ENCODE measurements at regions not wholly inside any gene's neighbourhood (a gene's known extent, or its start where the extent isn't known, plus 50 kb on each side); places are given as distances from the start of the nearest gene placed in this dataset.

GRCh38 chr5:57750282-57750681 lies 267.7 kb upstream of the ACTBL2 start:
- no peak for DNase-seq (ENCODE audit: extremely low spot score)
- TF ChIP-seq SP1 (IDR thresholded peaks at IDR 0.05) (no peak), TARDBP (IDR thresholded peaks at IDR 0.05) (no peak), FOXA1 (IDR thresholded peaks at IDR 0.05) (no peak), L3MBTL2 (conservative IDR thresholded peaks at IDR 0.05) (no peak), NFRKB (IDR thresholded peaks at IDR 0.05) (no peak), PKNOX1 (IDR thresholded peaks at IDR 0.05) (no peak), BHLHE40 (IDR thresholded peaks at IDR 0.05; ENCODE audit: borderline replicate concordance) (no peak), FOXM1 (IDR thresholded peaks at IDR 0.05; ENCODE audit: borderline replicate concordance) (no peak), SUZ12 (IDR thresholded peaks at IDR 0.05) (no peak), CTBP1 (IDR thresholded peaks at IDR 0.05; ENCODE audit: borderline replicate concordance) (no peak), ZNF384 (IDR thresholded peaks at IDR 0.05) (no peak), LEF1 (IDR thresholded peaks at IDR 0.05; ENCODE audit: borderline replicate concordance) (no peak)
- CTCF ChIA-PET: no interaction called here
- POLR2A ChIA-PET: no interaction called here

- TF ChIP-seq ZNF384 (IDR thresholded peaks at IDR 0.05): no peak
- TF ChIP-seq PKNOX1 (IDR thresholded peaks at IDR 0.05): no peak
- no peak for TF ChIP-seq SUZ12 (IDR thresholded peaks at IDR 0.05)
- no peak for TF ChIP-seq L3MBTL2 (conservative IDR thresholded peaks at IDR 0.05)
- TF ChIP-seq CTBP1 (IDR thresholded peaks at IDR 0.05; ENCODE audit: borderline replicate concordance): no peak
- TF ChIP-seq LEF1 (IDR thresholded peaks at IDR 0.05; ENCODE audit: borderline replicate concordance): no peak
- TF ChIP-seq BHLHE40 (IDR thresholded peaks at IDR 0.05; ENCODE audit: borderline replicate concordance): no peak
- TF ChIP-seq SP1 (IDR thresholded peaks at IDR 0.05): no peak
- TF ChIP-seq TARDBP (IDR thresholded peaks at IDR 0.05): no peak
- TF ChIP-seq ARNT (IDR thresholded peaks at IDR 0.05): no peak
- no peak for TF ChIP-seq FOXA1 (IDR thresholded peaks at IDR 0.05)
- no peak for TF ChIP-seq FOXM1 (IDR thresholded peaks at IDR 0.05; ENCODE audit: borderline replicate concordance)
- no peak for TF ChIP-seq FOXK2 (IDR thresholded peaks at IDR 0.05)
- TF ChIP-seq HDGF (IDR thresholded peaks at IDR 0.05; ENCODE audit: borderline replicate concordance): no peak
- TF ChIP-seq ELF4 (IDR thresholded peaks at IDR 0.05): no peak
- no peak for TF ChIP-seq NFRKB (IDR thresholded peaks at IDR 0.05)
- CTCF ChIA-PET: interaction anchor here (0.7 kb wide), 1 partner anchor 9 kb away, joined by 6 read pairs; no protein-coding TSS in a partner anchor
- DNase-seq (ENCODE audit: extremely low spot score): no peak
- POLR2A ChIA-PET: no interaction called here
Observed at GRCh38 chr5:57749396-57749795, 266.8 kb upstream of the ACTBL2 start.

GRCh38 chr5:57745700-57746651 lies 263.4 kb upstream of the ACTBL2 start:
- no peak for DNase-seq (ENCODE audit: extremely low spot score)
- CTCF ChIA-PET: no interaction called here
- POLR2A ChIA-PET: no interaction called here
- no peak for TF ChIP-seq BHLHE40 (IDR thresholded peaks at IDR 0.05; ENCODE audit: borderline replicate concordance)
- no peak for TF ChIP-seq LEF1 (IDR thresholded peaks at IDR 0.05; ENCODE audit: borderline replicate concordance)
- TF ChIP-seq L3MBTL2 (conservative IDR thresholded peaks at IDR 0.05): no peak
- TF ChIP-seq FOXA1 (IDR thresholded peaks at IDR 0.05): no peak
- TF ChIP-seq ZNF384 (IDR thresholded peaks at IDR 0.05): no peak
- no peak for TF ChIP-seq FOXK2 (IDR thresholded peaks at IDR 0.05)
- no peak for TF ChIP-seq PKNOX1 (IDR thresholded peaks at IDR 0.05)
- TF ChIP-seq SUZ12 (IDR thresholded peaks at IDR 0.05): no peak
- TF ChIP-seq ELF4 (IDR thresholded peaks at IDR 0.05): no peak
- TF ChIP-seq ARNT (IDR thresholded peaks at IDR 0.05): no peak
- TF ChIP-seq TARDBP (IDR thresholded peaks at IDR 0.05): no peak
- TF ChIP-seq SP1 (IDR thresholded peaks at IDR 0.05): no peak
- no peak for TF ChIP-seq FOXM1 (IDR thresholded peaks at IDR 0.05; ENCODE audit: borderline replicate concordance)
- no peak for TF ChIP-seq HDGF (IDR thresholded peaks at IDR 0.05; ENCODE audit: borderline replicate concordance)

GRCh38 chr5:57745029-57745428 lies 262.4 kb upstream of the ACTBL2 start:
- DNase-seq (ENCODE audit: extremely low spot score): no peak
- ChIA-PET CTCF (no interaction called here), POLR2A (no interaction called here)
- no peak for TF ChIP-seq SUZ12 (IDR thresholded peaks at IDR 0.05)
- TF ChIP-seq ZNF384 (IDR thresholded peaks at IDR 0.05): no peak
- TF ChIP-seq L3MBTL2 (conservative IDR thresholded peaks at IDR 0.05): no peak
- TF ChIP-seq BHLHE40 (IDR thresholded peaks at IDR 0.05; ENCODE audit: borderline replicate concordance): no peak
- TF ChIP-seq LEF1 (IDR thresholded peaks at IDR 0.05; ENCODE audit: borderline replicate concordance): no peak
- TF ChIP-seq NFRKB (IDR thresholded peaks at IDR 0.05): no peak
- no peak for TF ChIP-seq HDGF (IDR thresholded peaks at IDR 0.05; ENCODE audit: borderline replicate concordance)

GRCh38 chr5:57741336-57741735 lies 258.7 kb upstream of the ACTBL2 start:
- POLR2A ChIA-PET: no interaction called here
- TF ChIP-seq CTBP1 (IDR thresholded peaks at IDR 0.05; ENCODE audit: borderline replicate concordance) (no peak), BHLHE40 (IDR thresholded peaks at IDR 0.05; ENCODE audit: borderline replicate concordance) (no peak), ARNT (IDR thresholded peaks at IDR 0.05) (no peak), NFRKB (IDR thresholded peaks at IDR 0.05) (no peak), FOXK2 (IDR thresholded peaks at IDR 0.05) (no peak), FOXM1 (IDR thresholded peaks at IDR 0.05; ENCODE audit: borderline replicate concordance) (no peak), FOXA1 (IDR thresholded peaks at IDR 0.05) (no peak), SP1 (IDR thresholded peaks at IDR 0.05) (no peak), SUZ12 (IDR thresholded peaks at IDR 0.05) (no peak), TARDBP (IDR thresholded peaks at IDR 0.05) (no peak), PKNOX1 (IDR thresholded peaks at IDR 0.05) (no peak), L3MBTL2 (conservative IDR thresholded peaks at IDR 0.05) (no peak), ZNF384 (IDR thresholded peaks at IDR 0.05) (no peak), ELF4 (IDR thresholded peaks at IDR 0.05) (no peak)
- CTCF ChIA-PET: no interaction called here
- no peak for DNase-seq (ENCODE audit: extremely low spot score)
